PC-3 (cell line): ENCODE measurements at regions not wholly inside any gene's neighbourhood (a gene's known extent, or its start where the extent isn't known, plus 50 kb on each side); places are given as distances from the start of the nearest gene placed in this dataset.

Experiments used
- ATAC-seq: fragments of 200-7000 bp; cut with Tn5 transposase; 2 replicates; pipeline ENCODE4 v1.9.1; 2020; ENCODE audit warnings: mild to moderate bottlenecking, moderate library complexity
- BruUV-seq: library from RNA; stranded (reverse); fragments of 400-500 nt; replicated peaks from 2 replicates; lab custom pipeline; 2021; lab: Mats Ljungman, UMichigan
- CTCF ChIA-PET: fragments of 300-600 bp; sonication (Branson Sonifier 250); formaldehyde crosslinking; loops from one replicate; lab custom pipeline; 2022; ENCODE audit warnings: antibody characterized with exemption; lab: Charles Lee
- POLR2A ChIA-PET: fragments of 300-600 bp; sonication (Branson Sonifier 250); formaldehyde crosslinking; loops from one replicate; lab custom pipeline; 2022; ENCODE audit warnings: antibody characterized with exemption; ENCODE audit not compliant: unreplicated experiment; lab: Charles Lee
- DNase-seq: peaks from one replicate; pipeline ENCODE4 v3.0.0-alpha.2; 2015
- H2AFZ ChIP-seq: fragments of 300-600 bp; sonication (generic); 2 replicates; pipeline ENCODE4 v1.6.0; 2016; ENCODE audit warnings: antibody characterized with exemption, low read length
- H3F3A ChIP-seq: fragments of 300-600 bp; sonication (generic); one replicate; pipeline ENCODE4 v1.6.0; 2017; ENCODE audit warnings: antibody characterized with exemption, low read length, control low read depth, mild to moderate bottlenecking; ENCODE audit not compliant: unreplicated experiment
- H3K27ac ChIP-seq: fragments of 300-600 bp; sonication (generic); 2 replicates; pipeline ENCODE4 v1.5.1; 2016; ENCODE audit warnings: mild to moderate bottlenecking, low read length
- H3K27me3 ChIP-seq: fragments of 300-600 bp; sonication (generic); 2 replicates; pipeline ENCODE4 v1.6.1; 2016; ENCODE audit warnings: low read length, mixed read lengths
- H3K36me3 ChIP-seq: fragments of 300-600 bp; sonication (generic); 2 replicates; pipeline ENCODE4 v1.6.1; 2016; ENCODE audit warnings: low read depth, mixed run types, low read length, mixed read lengths
- H3K4me1 ChIP-seq: fragments of 300-600 bp; sonication (generic); 2 replicates; pipeline ENCODE4 v1.5.1; 2016; ENCODE audit warnings: low read length; ENCODE audit not compliant: insufficient read depth
- H3K4me2 ChIP-seq: fragments of 300-600 bp; sonication (generic); 2 replicates; pipeline ENCODE4 v1.6.0; 2016; ENCODE audit warnings: low read length
- H3K4me3 ChIP-seq: fragments of 300-600 bp; sonication (generic); 2 replicates; pipeline ENCODE4 v1.5.1; 2016; ENCODE audit warnings: mild to moderate bottlenecking, low read length, mixed read lengths
- H3K79me2 ChIP-seq: fragments of 300-600 bp; sonication (generic); 2 replicates; pipeline ENCODE4 v1.6.1; 2017; ENCODE audit warnings: low read length, mixed read lengths
- H3K9ac ChIP-seq: fragments of 300-600 bp; sonication (generic); 2 replicates; pipeline ENCODE4 v1.6.0; 2016; ENCODE audit warnings: mild to moderate bottlenecking, low read length
- H3K9me2 ChIP-seq: fragments of 300-600 bp; sonication (generic); replicated peaks from 2 replicates; pipeline ENCODE4 v1.6.1; 2016; ENCODE audit warnings: mixed run types, low read length, mixed read lengths
- H3K9me3 ChIP-seq: fragments of 300-600 bp; sonication (generic); 2 replicates; pipeline ENCODE4 v1.6.1; 2016; ENCODE audit warnings: low read length, mixed read lengths
- H4K20me1 ChIP-seq: fragments of 300-600 bp; sonication (generic); 2 replicates; pipeline ENCODE4 v1.6.1; 2016; ENCODE audit warnings: low read length, mixed read lengths
- CTCF ChIP-seq: fragments of 300-600 bp; sonication (generic); conservative IDR thresholded peaks from 2 replicates; pipeline ENCODE4 v1.5.1; 2017; ENCODE audit warnings: antibody characterized with exemption, low read depth, mild to moderate bottlenecking, low read length
- EZH2 ChIP-seq: fragments of 300-600 bp; sonication (generic); IDR thresholded peaks from one replicate; pipeline ENCODE4 v1.6.1; 2017; ENCODE audit warnings: antibody characterized with exemption, mild to moderate bottlenecking, low read length; ENCODE audit not compliant: unreplicated experiment
- EZH2phosphoT487 ChIP-seq: fragments of 300-600 bp; sonication (generic); IDR thresholded peaks from 2 replicates; pipeline ENCODE4 v1.6.1; 2018; ENCODE audit warnings: mild to moderate bottlenecking, antibody characterized with exemption, low read length, borderline replicate concordance
- intact Hi-C: fragments of 100-400 bp; cut with micrococcal nuclease; formaldehyde crosslinking; loops from 2 replicates; pipeline ENCODE4 v1.9.0; 2023

GRCh38 chr7:131000873-131001272 is 266.9 kb upstream of the KLF14 start:
- H3K4me2 ChIP-seq, result no peak overlapping the region

GRCh38 chr7:131002600-131002999 is 268.6 kb upstream of the KLF14 start:
- 0 out of 2 replicates have a peak, but pooled peaks cover 4% of the 10 kb centered on the region for H3K9me3 ChIP-seq
- H3K9ac ChIP-seq, result no peak overlapping the region
- H3K79me2 ChIP-seq, result peaks cover 34% of the 10 kb centered on the region
- DNase-seq, result no peak
- POLR2A ChIA-PET, result interaction anchor here (0.5 to 0.6 kb wide), 2 partner anchors 98 to 168 kb away, joined by 3 to 5 read pairs; no protein-coding TSS in a partner anchor
- BruUV-seq, result no TSS peak
- H2AFZ ChIP-seq, result no peak overlapping the region
- H3K27me3 ChIP-seq, result no peaks in the 10 kb centered on the region
- no peak overlapping the region for H3K27ac ChIP-seq
- no peak for ATAC-seq
- CTCF ChIA-PET, result interaction anchor here (0.5 kb wide), 1 partner anchor 170 kb away, joined by 5 read pairs; no protein-coding TSS in a partner anchor
- H4K20me1 ChIP-seq, result no peaks in the 10 kb centered on the region
- H3K9me2 ChIP-seq, result no peaks in the 10 kb centered on the region
- no peaks in the 10 kb centered on the region for H3F3A ChIP-seq
- TF ChIP-seq CTCF (no peak), EZH2 (no peak), EZH2phosphoT487 (no peak)
- peaks cover 30% of the 10 kb centered on the region for H3K4me1 ChIP-seq
- peaks cover 10% of the 10 kb centered on the region for H3K36me3 ChIP-seq
- no peak overlapping the region for H3K4me3 ChIP-seq
- H3K4me2 ChIP-seq, result no peak overlapping the region
- intact Hi-C loops, result no loop called here

More at GRCh38 chr7:131000873-131001272, 266.9 kb upstream of the KLF14 start:
- no peak overlapping the region for H3K9ac ChIP-seq
- no peaks in the 10 kb centered on the region for H3K9me2 ChIP-seq
- no peak overlapping the region for H3K27ac ChIP-seq
- no peak for TF ChIP-seq CTCF
- no peak for TF ChIP-seq EZH2
- TF ChIP-seq EZH2phosphoT487, result no peak
- H3K4me1 ChIP-seq, result peaks cover 34% of the 10 kb centered on the region
- BruUV-seq, result no TSS peak
- H3F3A ChIP-seq, result no peaks in the 10 kb centered on the region
- H3K79me2 ChIP-seq, result peaks cover 33% of the 10 kb centered on the region
- no peaks in the 10 kb centered on the region for H4K20me1 ChIP-seq
- H3K4me3 ChIP-seq, result no peak overlapping the region
- peaks cover 10% of the 10 kb centered on the region for H3K36me3 ChIP-seq
- CTCF ChIA-PET, result no interaction called here
- no peak overlapping the region for H2AFZ ChIP-seq
- DNase-seq (no peak), ATAC-seq (no peak)
- no peaks in the 10 kb centered on the region for H3K27me3 ChIP-seq
- intact Hi-C loops, result no loop called here
- POLR2A ChIA-PET, result interaction anchor here (0.6 kb wide), 1 partner anchor 97 kb away, joined by 4 read pairs; no protein-coding TSS in a partner anchor
- 0 out of 2 replicates have a peak, but pooled peaks cover 4% of the 10 kb centered on the region for H3K9me3 ChIP-seq

GRCh38 chr7:131003634-131004033 is 269.6 kb upstream of the KLF14 start:
- Histone ChIP-seq H3K4me3 (no peak overlapping the region), H3K79me2 (peaks cover 41% of the 10 kb centered on the region), H2AFZ (no peak overlapping the region), H3K9me3 (0 out of 2 replicates have a peak, but pooled peaks cover 4% of the 10 kb centered on the region), H3K27me3 (no peaks in the 10 kb centered on the region), H3K27ac (no peak overlapping the region), H3K9ac (no peak overlapping the region), H3K4me2 (no peak overlapping the region), H3K36me3 (peaks cover 10% of the 10 kb centered on the region), H3K9me2 (no peaks in the 10 kb centered on the region), H4K20me1 (no peaks in the 10 kb centered on the region), H3F3A (peaks cover 5% of the 10 kb centered on the region), H3K4me1 (peaks cover 34% of the 10 kb centered on the region)
- TF ChIP-seq EZH2 (no peak), CTCF (no peak), EZH2phosphoT487 (no peak)
- no TSS peak for BruUV-seq
- CTCF ChIA-PET, result no interaction called here
- POLR2A ChIA-PET, result no interaction called here
- DNase-seq (no peak), ATAC-seq (no peak)
- intact Hi-C loops, result no loop called here
